Ishikawa (cell line): ENCODE measurements at regions not wholly inside any gene's neighbourhood (a gene's known extent, or its start where the extent isn't known, plus 50 kb on each side); places are given as distances from the start of the nearest gene placed in this dataset.

Source experiments
- CEBPB ChIP-seq: IDR thresholded peaks from 2 replicates; pipeline ENCODE4 v1.6.1; 2012
- CREB1 ChIP-seq: IDR thresholded peaks from 2 replicates; pipeline ENCODE4 v1.6.1; 2012; ENCODE audit warnings: low read depth
- EGR1 ChIP-seq: IDR thresholded peaks from 2 replicates; pipeline ENCODE4 v1.6.1; 2012
- EP300 ChIP-seq: IDR thresholded peaks from 2 replicates; pipeline ENCODE4 v1.6.1; 2012; ENCODE audit warnings: borderline replicate concordance
- FOXM1 ChIP-seq: IDR thresholded peaks from 2 replicates; pipeline ENCODE4 v1.6.1; 2012; ENCODE audit warnings: low read depth, borderline replicate concordance
- MAX ChIP-seq: IDR thresholded peaks from 2 replicates; pipeline ENCODE4 v1.6.1; 2012
- RAD21 ChIP-seq: IDR thresholded peaks from 2 replicates; pipeline ENCODE4 v1.6.1; 2012; ENCODE audit warnings: low read depth
- TAF1 ChIP-seq: IDR thresholded peaks from 2 replicates; pipeline ENCODE4 v1.6.1; 2012; ENCODE audit warnings: low read depth, mild to moderate bottlenecking
- TCF12 ChIP-seq: IDR thresholded peaks from 2 replicates; pipeline ENCODE4 v1.6.1; 2012; ENCODE audit warnings: low read depth
- TEAD4 ChIP-seq: IDR thresholded peaks from 2 replicates; pipeline ENCODE4 v1.6.1; 2012
- USF1 ChIP-seq: IDR thresholded peaks from 2 replicates; pipeline ENCODE4 v1.6.1; 2012
- YY1 ChIP-seq: IDR thresholded peaks from 2 replicates; pipeline ENCODE4 v1.6.1; 2012; ENCODE audit warnings: low read depth
- ZBTB7A ChIP-seq: IDR thresholded peaks from 2 replicates; pipeline ENCODE4 v1.6.1; 2012; ENCODE audit warnings: low read depth
- TF ChIP-seq, protein P1 (sequence below): IDR thresholded peaks from 2 replicates; pipeline ENCODE4 v1.6.1; 2012; ENCODE audit warnings: low read depth, mild to moderate bottlenecking

DNA sequence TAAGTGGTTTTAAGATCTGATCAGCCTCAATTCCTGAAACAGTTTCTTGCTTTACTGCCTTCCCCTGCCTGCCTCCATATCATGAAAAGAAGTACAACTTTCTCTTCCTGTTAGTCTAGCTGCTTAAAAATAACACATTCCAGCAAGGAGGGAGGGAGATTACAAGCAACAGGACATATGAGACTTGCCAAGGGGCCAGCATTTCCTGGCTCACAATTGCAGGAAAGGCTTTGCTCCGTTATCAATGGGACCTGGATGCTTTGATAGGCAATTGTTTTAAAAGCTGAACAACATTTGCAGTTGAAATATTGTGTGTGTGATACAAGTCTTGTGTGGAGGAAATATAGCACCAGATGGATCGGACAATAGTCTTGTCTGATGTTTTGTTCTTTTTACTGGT lies 425.0 kb downstream of the FAT4 start:
- no peak for TF ChIP-seq YY1
- TF ChIP-seq, protein P1, sequence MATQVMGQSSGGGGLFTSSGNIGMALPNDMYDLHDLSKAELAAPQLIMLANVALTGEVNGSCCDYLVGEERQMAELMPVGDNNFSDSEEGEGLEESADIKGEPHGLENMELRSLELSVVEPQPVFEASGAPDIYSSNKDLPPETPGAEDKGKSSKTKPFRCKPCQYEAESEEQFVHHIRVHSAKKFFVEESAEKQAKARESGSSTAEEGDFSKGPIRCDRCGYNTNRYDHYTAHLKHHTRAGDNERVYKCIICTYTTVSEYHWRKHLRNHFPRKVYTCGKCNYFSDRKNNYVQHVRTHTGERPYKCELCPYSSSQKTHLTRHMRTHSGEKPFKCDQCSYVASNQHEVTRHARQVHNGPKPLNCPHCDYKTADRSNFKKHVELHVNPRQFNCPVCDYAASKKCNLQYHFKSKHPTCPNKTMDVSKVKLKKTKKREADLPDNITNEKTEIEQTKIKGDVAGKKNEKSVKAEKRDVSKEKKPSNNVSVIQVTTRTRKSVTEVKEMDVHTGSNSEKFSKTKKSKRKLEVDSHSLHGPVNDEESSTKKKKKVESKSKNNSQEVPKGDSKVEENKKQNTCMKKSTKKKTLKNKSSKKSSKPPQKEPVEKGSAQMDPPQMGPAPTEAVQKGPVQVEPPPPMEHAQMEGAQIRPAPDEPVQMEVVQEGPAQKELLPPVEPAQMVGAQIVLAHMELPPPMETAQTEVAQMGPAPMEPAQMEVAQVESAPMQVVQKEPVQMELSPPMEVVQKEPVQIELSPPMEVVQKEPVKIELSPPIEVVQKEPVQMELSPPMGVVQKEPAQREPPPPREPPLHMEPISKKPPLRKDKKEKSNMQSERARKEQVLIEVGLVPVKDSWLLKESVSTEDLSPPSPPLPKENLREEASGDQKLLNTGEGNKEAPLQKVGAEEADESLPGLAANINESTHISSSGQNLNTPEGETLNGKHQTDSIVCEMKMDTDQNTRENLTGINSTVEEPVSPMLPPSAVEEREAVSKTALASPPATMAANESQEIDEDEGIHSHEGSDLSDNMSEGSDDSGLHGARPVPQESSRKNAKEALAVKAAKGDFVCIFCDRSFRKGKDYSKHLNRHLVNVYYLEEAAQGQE = no peak
- no peak for TF ChIP-seq EP300
- no peak for TF ChIP-seq TAF1
- no peak for TF ChIP-seq ZBTB7A
- TF ChIP-seq CREB1 = no peak
- TF ChIP-seq RAD21 = no peak
- TF ChIP-seq FOXM1 = no peak
- TF ChIP-seq MAX = no peak
- no peak for TF ChIP-seq EGR1
- TF ChIP-seq TEAD4 = peak; percentile 31; the same call in 1 of the 2 replicates
- no peak for TF ChIP-seq CEBPB
- no peak for TF ChIP-seq TCF12
- TF ChIP-seq USF1 = no peak
